ENCODE measurements at regions not wholly inside any gene's neighbourhood (a gene's known extent, or its start where the extent isn't known, plus 50 kb on each side); places are given as distances from the start of the nearest gene placed in this dataset.

DNA sequence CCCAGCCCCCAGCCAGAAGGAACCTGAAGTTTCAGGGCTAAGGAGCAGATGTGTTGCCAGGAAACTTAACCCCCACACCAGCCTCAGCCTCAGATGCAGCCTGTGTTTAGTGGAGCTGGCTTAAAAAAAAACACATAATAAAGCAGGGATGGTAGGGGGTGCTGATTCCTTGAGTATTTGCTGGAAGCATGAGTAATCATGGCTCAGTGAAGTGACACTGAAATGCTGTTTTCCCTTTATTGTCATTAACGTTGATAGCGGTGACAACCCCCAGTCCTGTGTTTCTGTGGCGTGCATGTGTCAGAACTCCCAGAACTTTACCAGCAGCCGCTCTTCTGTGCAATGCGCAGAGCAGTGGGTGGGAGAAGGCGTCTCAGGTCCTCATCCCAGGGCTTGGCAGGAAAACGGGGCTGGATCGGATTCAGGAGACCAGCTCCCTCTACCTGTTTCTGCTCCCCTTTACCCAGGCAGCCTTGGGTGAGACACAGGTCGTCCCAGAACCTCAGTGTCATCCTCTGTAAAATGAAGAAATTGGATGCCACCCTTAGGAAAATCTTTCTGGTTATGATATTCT lies 1282.1 kb downstream of the TBC1D22A start:
- TF ChIP-seq FOXP2 (optimal IDR thresholded peaks at IDR 0.05; ENCODE audit: control extremely low read depth, extremely low read length, insufficient read depth) (no peak), POLR2AphosphoS5 (IDR thresholded peaks at IDR 0.05; ENCODE audit: borderline replicate concordance, low read depth, low read length) (no peak), EZH2 (IDR thresholded peaks at IDR 0.05) (no peak)
